NCI-H1417 treated with DMSO at 0.1 percent for 48 hours (cell line): ENCODE measurements at regions not wholly inside any gene's neighbourhood (a gene's known extent, or its start where the extent isn't known, plus 50 kb on each side); places are given as distances from the start of the nearest gene placed in this dataset.
A peak's percentile ranks its signal among the peaks of the same experiment; 100 is the strongest.

ENCODE experiments used
- DNase-seq: peaks from one replicate; lab custom pipeline; 2025; lab: John Stamatoyannopoulos, UW

DNA sequence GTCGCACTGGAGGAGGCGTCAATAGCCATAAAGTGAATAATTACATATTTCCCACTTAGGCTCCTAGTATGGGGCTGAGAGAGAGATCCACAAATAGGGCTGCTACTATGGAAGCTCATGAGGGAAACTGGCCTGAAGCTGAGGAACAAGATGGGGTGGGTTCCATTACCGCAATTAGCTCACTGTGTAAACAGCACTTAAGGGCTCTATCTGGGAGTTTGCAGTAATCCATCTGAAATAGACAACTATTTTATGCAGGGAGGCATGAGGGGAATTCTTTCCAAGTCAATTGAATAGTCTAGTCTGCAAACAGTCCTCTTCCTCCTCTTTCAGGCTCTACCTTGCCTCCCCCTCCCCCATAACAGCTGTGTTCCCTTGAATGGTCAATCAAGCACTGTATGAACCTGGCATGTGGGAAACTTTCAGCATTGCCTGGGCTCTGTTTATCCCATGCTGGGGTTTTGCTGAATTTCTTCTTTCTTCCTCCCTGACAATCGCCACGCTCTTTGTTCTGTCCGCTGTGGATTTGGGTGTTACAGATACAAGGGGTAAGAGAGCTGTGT lies 56.1 kb upstream of the MAF start:
- peak; percentile 90 for DNase-seq

DNA sequence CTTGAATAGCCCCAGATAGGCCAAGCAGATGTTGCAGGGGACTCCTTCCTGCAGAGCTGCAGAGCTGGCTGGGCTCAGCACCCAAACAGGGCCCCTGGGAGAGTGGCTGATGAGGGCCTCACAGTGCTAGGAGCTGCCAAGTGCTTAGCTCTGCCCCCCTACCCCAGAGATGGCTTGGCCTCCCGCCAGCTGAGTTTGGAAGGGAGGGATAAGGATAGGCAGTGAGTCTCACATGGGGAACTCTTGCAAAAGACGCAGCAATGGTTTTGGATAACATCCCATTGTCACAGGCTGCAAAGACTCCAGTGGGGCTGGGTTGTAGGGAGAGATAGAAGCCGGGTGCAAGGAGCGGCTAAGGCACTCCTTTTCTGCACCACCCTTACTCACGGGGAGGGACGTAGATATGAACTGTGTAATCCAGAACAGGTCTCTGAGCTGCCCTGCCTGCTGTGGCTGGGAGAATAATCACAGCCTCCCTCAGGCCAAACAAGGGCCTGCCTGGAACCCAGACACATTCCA lies 52.9 kb upstream of the MAF start:
- DNase-seq = no peak

DNA sequence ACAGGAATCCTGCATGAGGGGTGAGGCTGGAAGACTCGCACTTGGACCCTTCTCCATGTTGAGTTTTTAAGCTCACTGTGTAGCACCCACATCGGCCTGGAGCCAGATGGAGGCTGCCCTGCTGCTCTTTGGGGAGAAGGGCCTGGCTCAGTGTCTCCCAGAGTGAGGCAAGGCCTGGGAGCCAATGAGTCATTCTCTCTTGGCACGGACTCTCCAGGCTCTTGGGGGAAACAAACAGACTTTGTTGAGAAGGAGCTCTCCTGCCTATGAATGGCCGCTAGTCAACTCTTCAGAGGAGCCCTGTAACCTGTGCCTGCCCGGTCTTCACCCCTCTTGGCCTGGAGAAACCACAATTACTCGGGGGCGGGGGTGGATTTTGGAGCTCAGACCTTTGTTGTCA lies 50.8 kb upstream of the MAF start:
- DNase-seq = no peak
